ENCODE measurements at regions not wholly inside any gene's neighbourhood (a gene's known extent, or its start where the extent isn't known, plus 50 kb on each side); places are given as distances from the start of the nearest gene placed in this dataset.

- no peak for TF ChIP-seq POLR2AphosphoS5 (IDR thresholded peaks at IDR 0.05; ENCODE audit: low read depth, low read length)
- no peak for TF ChIP-seq BRCA1 (IDR thresholded peaks at IDR 0.05; ENCODE audit: low read depth, low read length)
- TF ChIP-seq USF2 (IDR thresholded peaks at IDR 0.05; ENCODE audit: low read length): no peak
These were observed 63.9 kb upstream of the HES1 start (continued) for GRCh38 chr3:194072097-194072428.

Measured in H1 (cell line).